Endothelial cell of umbilical vein (primary cell): ENCODE measurements at regions not wholly inside any gene's neighbourhood (a gene's known extent, or its start where the extent isn't known, plus 50 kb on each side); places are given as distances from the start of the nearest gene placed in this dataset.

ENCODE experiments used
- BruUV-seq: library from RNA; stranded (reverse); fragments of 400-500 nt; replicated peaks from 2 replicates; lab custom pipeline; 2021; lab: Mats Ljungman, UMichigan
- CTCF ChIA-PET: fragments of 300-600, 350-600 bp; sonication (Branson Sonifier 250); formaldehyde crosslinking; loops from one replicate; lab custom pipeline; 2021; ENCODE audit warnings: antibody characterized with exemption, inconsistent platforms; lab: Charles Lee
- POLR2A ChIA-PET: fragments of 300-600, 350-600 bp; sonication (Branson Sonifier 250); formaldehyde crosslinking; loops from one replicate; lab custom pipeline; 2021; ENCODE audit warnings: antibody characterized with exemption, inconsistent platforms; lab: Charles Lee
- DNase-seq: peaks from one replicate; pipeline ENCODE4 v3.0.0-alpha.2; 2011; ENCODE audit warnings: low read depth, low spot score
- FAIRE-seq: peaks from 2 replicates; lab custom pipeline; 2011; peaks lifted over from hg19 to GRCh38; lab: Jason Lieb, UNC
- H2AFZ ChIP-seq: 2 replicates; pipeline ENCODE4 v1.6.0; 2012; ENCODE audit warnings: low read depth, low read length, control low read depth, inconsistent platforms
- H3K27ac ChIP-seq: 2 replicates; pipeline ENCODE4 v1.5.1; 2011; ENCODE audit warnings: low read depth, mild to moderate bottlenecking, control low read depth, low read length, moderate library complexity; ENCODE audit not compliant: insufficient read depth
- H3K27me3 ChIP-seq, 2 experiments: 2 replicates each; pipeline versions ENCODE4 v1.6.0 to v1.6.1; 2011; ENCODE audit warnings: low read length in 2 of 2, mixed read lengths in 1 of 2; ENCODE audit not compliant: control insufficient read depth in 2 of 2, insufficient read depth in 2 of 2
- H3K36me3 ChIP-seq, 2 experiments: 2 replicates in 1 of 2; 3 replicates in 1 of 2; pipeline ENCODE4 v1.5.1; 2011; ENCODE audit warnings: low read length in 2 of 2, mild to moderate bottlenecking in 1 of 2, moderate library complexity in 1 of 2; ENCODE audit not compliant: control insufficient read depth in 2 of 2, insufficient read depth in 2 of 2; ENCODE audit errors: extremely low read depth in 1 of 2
- H3K4me1 ChIP-seq: 3 replicates; pipeline ENCODE4 v1.5.1; 2011; ENCODE audit warnings: mild to moderate bottlenecking, low read length; ENCODE audit not compliant: control insufficient read depth, insufficient read depth; ENCODE audit errors: extremely low read depth
- H3K4me2 ChIP-seq: 2 replicates; pipeline ENCODE4 v1.6.1; 2011; ENCODE audit warnings: low read length, control low read depth, mixed read lengths; ENCODE audit not compliant: insufficient read depth
- H3K4me3 ChIP-seq, 3 experiments: fragments of 200-600 bp in 1 of 3; sonication (generic), shearing (Covaris generic) in 1 of 3; replicated peaks in 1 of 3; 2 replicates each; pipeline ENCODE4 v1.5.1; 2011 to 2016; ENCODE audit warnings: control low read depth in 3 of 3, low read length in 3 of 3, mild to moderate bottlenecking in 2 of 3, inconsistent platforms in 1 of 3, low read depth in 1 of 3, moderate library complexity in 1 of 3; ENCODE audit not compliant: insufficient read depth in 1 of 3
- H3K79me2 ChIP-seq: 2 replicates; pipeline ENCODE4 v1.6.0; 2012; ENCODE audit warnings: low read length, inconsistent platforms; ENCODE audit not compliant: control insufficient read depth, insufficient read depth
- H3K9ac ChIP-seq: replicated peaks from 2 replicates; pipeline ENCODE3; 2011; ENCODE audit warnings: low read length, control low read depth; ENCODE audit not compliant: insufficient read depth; ENCODE audit errors: extremely low read depth
- H3K9me1 ChIP-seq: replicated peaks from 3 replicates; pipeline ENCODE4 v1.6.0; 2011; ENCODE audit warnings: mild to moderate bottlenecking, low read length; ENCODE audit not compliant: control insufficient read depth, insufficient read depth; ENCODE audit errors: extremely low read depth
- H3K9me3 ChIP-seq: replicated peaks from 2 replicates; pipeline ENCODE4 v1.5.1; 2012; ENCODE audit warnings: low read length, inconsistent platforms; ENCODE audit not compliant: control insufficient read depth, insufficient read depth
- H4K20me1 ChIP-seq: replicated peaks from 2 replicates; pipeline ENCODE3; 2011; ENCODE audit warnings: mild to moderate bottlenecking, low read length; ENCODE audit not compliant: control insufficient read depth, insufficient read depth; ENCODE audit errors: extremely low read depth
- EZH2 ChIP-seq: IDR thresholded peaks from 2 replicates; pipeline ENCODE4 v1.6.1; 2012; ENCODE audit warnings: borderline replicate concordance, low read depth, mild to moderate bottlenecking, moderate library complexity, low read length, inconsistent platforms; ENCODE audit not compliant: severe bottlenecking
- FOS ChIP-seq: IDR thresholded peaks from 2 replicates; pipeline ENCODE4 v1.6.1; 2011; ENCODE audit warnings: mild to moderate bottlenecking, low read length, moderate library complexity, borderline replicate concordance; ENCODE audit not compliant: insufficient read depth
- GATA2 ChIP-seq: IDR thresholded peaks from 2 replicates; pipeline ENCODE4 v1.7.0; 2011; ENCODE audit warnings: low read depth, mild to moderate bottlenecking, moderate library complexity, mixed read lengths, low read length; ENCODE audit not compliant: insufficient read length, insufficient read depth
- JUN ChIP-seq: IDR thresholded peaks from 2 replicates; pipeline ENCODE4 v1.6.1; 2011; ENCODE audit warnings: borderline replicate concordance, low read depth; ENCODE audit not compliant: insufficient read length, insufficient read depth
- MYC ChIP-seq: IDR thresholded peaks from one replicate; pipeline ENCODE4 v1.6.1; 2011; ENCODE audit warnings: mild to moderate bottlenecking, low read depth, low read length
- POLR2A ChIP-seq: IDR thresholded peaks from 2 replicates; pipeline ENCODE4 v1.6.1; 2012; ENCODE audit warnings: low read depth, mild to moderate bottlenecking, control low read depth, low read length
- POLR2AphosphoS5 ChIP-seq: IDR thresholded peaks from 2 replicates; pipeline ENCODE4 v1.6.1; 2012; ENCODE audit warnings: low read depth, mild to moderate bottlenecking, control low read depth, low read length, moderate library complexity; ENCODE audit not compliant: insufficient read depth
- dilution Hi-C: fragments of 300-500 bp; cut with MboI; formaldehyde crosslinking; loops from one replicate; pipeline ENCODE4 v1.15.0; 2019; ENCODE audit warnings: low sequenced_read_pairs; ENCODE audit not compliant: extremely low pct_ligation_motif_present
- intact Hi-C: fragments of 100-400 bp; cut with micrococcal nuclease; formaldehyde crosslinking; loops from one replicate; pipeline ENCODE4 v1.10.0; 2022
- TF ChIP-seq, protein P1 (sequence below), 2 donors: IDR thresholded peaks; 1 replicate in 1 of 2; 2 replicates in 1 of 2; pipeline ENCODE4 v1.5.1; 2011; ENCODE audit warnings: low read length in 2 of 2, mild to moderate bottlenecking in 2 of 2, moderate library complexity in 2 of 2, control low read depth in 1 of 2, inconsistent platforms in 1 of 2, low read depth in 1 of 2; ENCODE audit not compliant: insufficient read depth in 1 of 2; ENCODE audit errors: extremely low read depth in 1 of 2
- TF ChIP-seq, protein P2 (sequence below): IDR thresholded peaks from 2 replicates; pipeline ENCODE4 v1.6.1; 2011; ENCODE audit not compliant: insufficient read depth, insufficient read length

DNA sequence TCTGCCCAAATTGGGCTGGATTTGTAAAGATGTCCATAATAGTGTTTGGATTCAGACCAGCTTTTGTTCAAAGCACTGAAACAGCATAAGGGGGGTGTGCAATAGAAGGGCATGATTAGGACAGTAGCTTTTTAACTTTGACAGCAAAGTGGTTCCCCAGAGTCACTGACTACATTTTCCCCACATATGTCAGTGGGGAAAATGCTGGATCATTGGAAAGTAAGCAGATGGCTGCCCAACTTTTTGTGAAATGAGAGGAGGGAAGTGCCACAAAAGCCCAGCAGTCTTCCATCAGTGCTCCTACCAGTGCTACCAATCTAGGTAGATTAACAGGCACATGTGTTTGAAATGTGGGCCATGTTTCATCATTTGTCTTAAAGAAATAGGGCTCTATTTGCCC lies 162.8 kb downstream of the FZD1 start:
- CTCF ChIA-PET, result interaction anchor here (1.2 kb wide), 1 partner anchor 139 kb away, joined by 3 read pairs; no protein-coding TSS in a partner anchor
- dilution Hi-C loops, result no loop called here
- TF ChIP-seq MYC, result no peak
- TF ChIP-seq POLR2A, result no peak
- no peak for TF ChIP-seq EZH2
- no peak for TF ChIP-seq GATA2
- TF ChIP-seq, protein P1, sequence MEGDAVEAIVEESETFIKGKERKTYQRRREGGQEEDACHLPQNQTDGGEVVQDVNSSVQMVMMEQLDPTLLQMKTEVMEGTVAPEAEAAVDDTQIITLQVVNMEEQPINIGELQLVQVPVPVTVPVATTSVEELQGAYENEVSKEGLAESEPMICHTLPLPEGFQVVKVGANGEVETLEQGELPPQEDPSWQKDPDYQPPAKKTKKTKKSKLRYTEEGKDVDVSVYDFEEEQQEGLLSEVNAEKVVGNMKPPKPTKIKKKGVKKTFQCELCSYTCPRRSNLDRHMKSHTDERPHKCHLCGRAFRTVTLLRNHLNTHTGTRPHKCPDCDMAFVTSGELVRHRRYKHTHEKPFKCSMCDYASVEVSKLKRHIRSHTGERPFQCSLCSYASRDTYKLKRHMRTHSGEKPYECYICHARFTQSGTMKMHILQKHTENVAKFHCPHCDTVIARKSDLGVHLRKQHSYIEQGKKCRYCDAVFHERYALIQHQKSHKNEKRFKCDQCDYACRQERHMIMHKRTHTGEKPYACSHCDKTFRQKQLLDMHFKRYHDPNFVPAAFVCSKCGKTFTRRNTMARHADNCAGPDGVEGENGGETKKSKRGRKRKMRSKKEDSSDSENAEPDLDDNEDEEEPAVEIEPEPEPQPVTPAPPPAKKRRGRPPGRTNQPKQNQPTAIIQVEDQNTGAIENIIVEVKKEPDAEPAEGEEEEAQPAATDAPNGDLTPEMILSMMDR (IDR thresholded peaks at IDR 0.05; ENCODE audit: extremely low read depth in 1 of 2, insufficient read depth in 1 of 2, low read depth in 1 of 2, low read length in 2 of 2), result no peak
- no peak for TF ChIP-seq JUN
- TF ChIP-seq FOS, result no peak
- TF ChIP-seq POLR2AphosphoS5, result no peak
- TF ChIP-seq, protein P2, sequence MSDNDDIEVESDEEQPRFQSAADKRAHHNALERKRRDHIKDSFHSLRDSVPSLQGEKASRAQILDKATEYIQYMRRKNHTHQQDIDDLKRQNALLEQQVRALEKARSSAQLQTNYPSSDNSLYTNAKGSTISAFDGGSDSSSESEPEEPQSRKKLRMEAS, result no peak

More for the DNA sequence above, 162.8 kb downstream of the FZD1 start:
- no peak overlapping the region for H3K4me3 ChIP-seq
- H4K20me1 ChIP-seq, result no peaks in the 10 kb centered on the region
- intact Hi-C loops, result loop anchor here (10.0 kb wide), 1 partner anchor 342 kb away; no protein-coding TSS in a partner anchor
- H3K27ac ChIP-seq, result no peak overlapping the region
- H3K27me3 ChIP-seq, result peaks cover 2 to 3% of the 10 kb centered on the region in 2 experiments
- POLR2A ChIA-PET, result no interaction called here
- H3K9me1 ChIP-seq, result no peaks in the 10 kb centered on the region
- H3K4me2 ChIP-seq, result no peak overlapping the region
- H3K9me3 ChIP-seq, result no peaks in the 10 kb centered on the region
- BruUV-seq, result no TSS peak
- DNase-seq (no peak), FAIRE-seq (no peak)
- H2AFZ ChIP-seq, result no peak overlapping the region
- no peaks in the 10 kb centered on the region for H3K79me2 ChIP-seq
- H3K4me1 ChIP-seq, result no peaks in the 10 kb centered on the region
- H3K9ac ChIP-seq, result no peak overlapping the region
- H3K36me3 ChIP-seq, result no peaks in the 10 kb centered on the region
